ENCODE measurements at regions not wholly inside any gene's neighbourhood (a gene's known extent, or its start where the extent isn't known, plus 50 kb on each side); places are given as distances from the start of the nearest gene placed in this dataset.
"Not testable (repeated sequence)": the region's sequence is repeated elsewhere in the genome, so short reads cannot be mapped to it uniquely, and the experiment has no call there.

GRCh38 chr17:77786740-77787505 is 171.6 kb upstream of the TNRC6C start:
- no peak for DNase-seq

GRCh38 chr17:77790143-77790829 is 168.2 kb upstream of the TNRC6C start:
- no peak for DNase-seq

DNA sequence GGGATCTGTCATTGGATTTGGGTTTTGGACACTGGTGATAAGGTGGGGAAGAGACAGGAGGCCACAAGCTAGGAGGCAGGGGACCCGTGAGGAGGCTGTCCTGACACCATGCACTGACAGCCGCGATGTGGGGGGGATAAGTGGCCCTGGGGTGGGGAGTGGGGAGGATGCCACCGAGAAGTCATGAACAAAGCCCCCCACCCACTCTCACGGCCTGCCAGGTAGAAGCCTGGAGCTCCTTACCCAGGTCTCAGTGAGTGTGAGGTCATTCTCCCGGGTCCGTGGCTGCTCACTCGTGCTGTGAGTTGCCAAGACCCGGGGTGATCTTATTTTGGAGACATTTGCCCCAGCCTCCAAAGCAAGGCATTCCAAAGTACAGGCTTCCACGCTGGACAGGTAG is 165.9 kb upstream of the TNRC6C start:
- no peak for DNase-seq

DNA sequence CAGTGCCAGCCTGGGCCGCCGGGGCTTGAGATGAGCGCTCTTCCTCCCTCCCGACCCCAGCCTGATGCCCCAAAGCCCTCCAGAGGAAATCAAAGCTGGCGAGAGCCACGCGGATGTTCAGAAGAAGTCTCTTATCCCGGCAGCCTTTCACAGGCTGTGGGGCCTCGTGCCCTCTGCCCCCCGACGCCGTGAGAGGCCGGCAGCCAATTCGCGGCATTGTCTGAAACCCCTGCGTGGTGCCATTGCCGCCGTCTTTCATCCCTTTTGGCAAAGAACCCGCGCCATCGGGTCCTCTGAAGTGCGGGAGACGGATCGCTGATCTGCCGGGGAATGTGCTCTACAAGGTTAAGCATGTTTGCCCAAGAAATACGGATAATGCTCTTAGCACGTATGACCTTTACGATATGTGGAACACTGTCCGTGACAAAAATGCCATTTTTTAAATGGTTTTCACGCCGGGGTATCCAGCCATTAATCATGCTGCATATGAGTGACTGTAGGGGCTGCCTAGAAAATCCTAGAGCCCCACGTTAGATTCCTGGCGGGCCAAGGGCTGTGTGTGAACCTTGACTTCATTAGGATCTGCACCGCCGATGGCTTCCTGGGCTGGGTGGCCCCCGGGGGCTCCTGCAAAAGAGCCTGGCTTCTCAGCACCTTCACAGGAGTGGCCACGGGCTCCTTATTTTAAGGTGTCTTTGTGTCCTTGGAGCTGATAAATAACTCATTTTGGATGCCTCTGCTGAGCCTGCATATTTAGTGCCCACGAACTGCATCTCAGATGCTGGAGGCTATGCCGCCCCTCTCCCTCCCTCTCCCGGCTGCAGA is 165.1 kb upstream of the TNRC6C start:
- no peak for DNase-seq

DNA sequence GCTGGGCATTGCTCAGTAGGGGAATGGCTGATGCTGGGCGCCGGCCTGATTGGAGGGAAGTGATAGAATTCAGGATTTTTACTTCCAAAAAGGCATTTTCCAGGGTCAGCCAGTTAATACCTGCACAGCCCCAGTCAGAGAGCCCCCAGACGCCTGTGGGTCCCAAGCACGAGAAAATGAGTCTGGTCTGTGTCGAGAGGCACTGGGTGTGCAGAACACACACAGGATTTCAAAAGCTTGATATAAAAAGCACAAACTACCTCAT is 164.6 kb upstream of the TNRC6C start:
- DNase-seq = no peak

- DNase-seq = no peak
Observed at GRCh38 chr17:77794846-77795245, 163.7 kb upstream of the TNRC6C start.

DNA sequence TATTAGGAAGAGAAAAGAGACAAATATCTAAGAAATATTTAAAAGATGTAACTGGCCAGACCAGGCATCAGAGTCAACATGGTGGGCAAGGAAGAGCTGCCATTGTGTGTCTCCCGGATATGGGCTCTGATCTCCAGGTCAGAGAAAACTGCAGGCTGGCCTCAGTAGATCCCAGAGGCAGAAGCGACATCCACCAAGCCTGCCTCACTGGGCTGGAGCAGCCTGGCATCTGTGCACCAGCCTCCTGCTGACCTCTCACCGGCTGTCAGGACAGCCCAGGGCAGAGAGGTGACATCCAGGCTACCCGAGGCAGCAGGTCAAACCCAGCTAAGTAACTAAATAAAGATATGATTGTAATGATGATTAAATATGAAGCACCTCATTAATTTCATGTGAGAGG is 162.8 kb upstream of the TNRC6C start:
- no peak for DNase-seq

DNA sequence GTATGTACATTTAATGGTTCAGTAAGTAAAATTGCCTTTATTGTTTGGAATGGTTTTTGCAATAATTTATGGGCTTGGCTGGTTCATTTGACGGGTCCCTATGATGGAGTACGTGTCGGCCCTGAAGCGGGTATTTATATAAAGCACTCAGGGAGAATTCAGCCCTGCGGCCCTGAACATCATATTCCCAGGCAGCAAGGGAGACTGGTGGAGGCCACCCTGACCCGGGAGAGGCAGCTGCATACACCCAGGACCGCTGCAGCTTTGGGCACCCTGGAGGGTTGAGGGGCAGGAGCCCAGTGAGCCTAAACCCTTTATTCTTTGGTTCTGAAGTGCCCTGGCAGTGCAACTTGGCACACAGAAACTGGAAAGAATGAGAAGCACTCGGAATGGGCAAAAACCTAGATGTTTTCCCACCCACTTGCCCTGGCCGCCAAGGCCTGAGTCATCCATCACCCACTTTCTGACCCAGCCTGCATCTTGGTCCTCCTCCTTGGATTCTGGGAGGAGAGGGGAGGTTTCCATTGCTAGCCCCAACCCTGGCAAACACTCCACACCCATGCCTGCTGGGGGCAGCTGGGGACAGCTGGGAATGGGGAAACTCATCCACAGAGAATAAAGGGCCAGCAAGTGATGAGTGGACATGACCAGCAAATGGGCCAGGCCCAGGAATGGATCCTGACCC is 162.2 kb upstream of the TNRC6C start:
- no peak for DNase-seq

GRCh38 chr17:77798031-77798430 is 160.5 kb upstream of the TNRC6C start:
- DNase-seq = no peak

- no peak for DNase-seq
Observed at GRCh38 chr17:77798481-77798880, 160.0 kb upstream of the TNRC6C start.

- no peak for DNase-seq
Observed at GRCh38 chr17:77800816-77801215, 157.7 kb upstream of the TNRC6C start.

DNA sequence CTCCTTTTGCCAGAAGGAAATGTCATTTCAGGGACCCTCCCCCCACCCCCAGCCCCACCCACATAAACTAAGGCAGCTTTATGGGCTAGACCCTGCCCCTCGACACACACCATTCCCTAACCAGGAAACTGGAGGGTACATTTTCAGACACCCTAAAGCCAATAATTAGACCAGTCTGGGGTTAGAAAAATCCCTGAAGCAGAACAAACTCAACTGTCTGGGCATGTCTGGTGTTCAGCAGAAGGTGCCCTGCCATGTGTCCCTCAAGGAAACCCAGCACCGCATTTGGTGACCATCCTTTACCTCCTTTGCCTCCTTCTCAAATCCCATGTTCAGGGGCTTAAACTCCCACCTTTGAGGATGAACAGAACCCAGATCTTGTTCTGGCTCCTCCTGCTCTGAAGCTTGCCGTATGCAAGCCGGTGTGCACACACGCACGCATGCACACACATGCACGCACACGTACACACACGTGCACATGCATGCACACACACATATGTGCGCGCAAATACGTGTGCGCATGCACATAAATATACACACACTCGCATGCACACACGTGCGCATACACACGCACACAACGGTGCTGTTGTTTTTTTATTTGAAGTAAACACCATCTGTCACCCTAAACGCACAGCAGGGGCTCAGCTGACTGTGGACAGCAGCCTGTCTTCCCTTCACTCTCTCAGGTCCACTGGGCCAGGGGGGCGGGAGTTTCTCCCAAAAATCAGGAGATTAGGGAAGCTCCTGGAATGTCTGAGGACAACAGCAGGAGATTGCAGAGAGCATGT is 156.8 kb upstream of the TNRC6C start:
- DNase-seq = no peak

GRCh38 chr17:77802333-77802615 is 156.2 kb upstream of the TNRC6C start:
- DNase-seq = no peak

- no peak for DNase-seq
Observed at GRCh38 chr17:77802811-77803220, 155.7 kb upstream of the TNRC6C start.

DNA sequence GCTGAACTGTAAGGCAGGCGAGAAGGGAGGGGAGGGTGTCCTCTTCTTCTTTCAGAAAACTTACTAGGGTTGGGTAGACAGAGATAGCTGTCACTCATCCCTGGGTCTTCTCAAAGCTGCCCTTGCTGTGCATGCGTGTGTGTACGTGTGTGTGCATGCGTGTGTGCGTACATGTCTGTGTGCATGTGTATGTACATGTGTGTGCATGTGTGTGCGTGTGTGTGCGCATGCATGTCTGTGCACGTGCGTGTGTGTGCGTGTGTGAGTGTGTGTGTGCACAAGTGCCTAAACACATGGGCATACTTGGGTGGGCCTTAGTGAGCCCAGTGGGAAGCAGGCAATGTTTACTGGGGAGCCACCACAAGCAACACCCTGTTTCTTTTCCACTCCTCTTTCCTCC is 154.8 kb upstream of the TNRC6C start:
- DNase-seq = no peak

- DNase-seq = no peak
Observed at GRCh38 chr17:77804796-77805426, 153.6 kb upstream of the TNRC6C start.

DNA sequence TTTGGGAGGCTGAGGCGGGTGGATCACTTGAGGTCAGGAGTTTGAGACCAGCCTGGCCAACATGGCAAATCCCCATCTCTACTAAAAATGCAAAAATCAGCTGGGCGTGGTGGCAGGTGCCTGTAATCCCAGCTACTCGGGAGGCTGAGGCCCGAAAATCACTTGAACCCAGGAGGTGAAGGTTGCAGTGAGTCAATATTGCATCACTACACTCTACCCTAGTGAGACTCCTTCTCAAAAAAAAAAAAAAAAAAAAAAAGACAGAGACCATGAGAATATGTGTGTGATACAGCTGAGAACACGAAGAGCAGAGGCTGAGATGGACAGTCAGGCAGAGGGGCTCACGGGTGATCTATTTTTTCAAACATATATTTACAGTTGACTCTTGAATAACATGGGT is 152.5 kb upstream of the TNRC6C start:
- not testable (repeated sequence) for DNase-seq

GRCh38 chr17:77807051-77807745 is 151.3 kb upstream of the TNRC6C start:
- no peak for DNase-seq

- no peak for DNase-seq
Observed at GRCh38 chr17:77807746-77808441, 150.6 kb upstream of the TNRC6C start.

GRCh38 chr17:77808686-77809425 is 149.6 kb upstream of the TNRC6C start:
- no peak for DNase-seq
